ENCODE measurements at regions not wholly inside any gene's neighbourhood (a gene's known extent, or its start where the extent isn't known, plus 50 kb on each side); places are given as distances from the start of the nearest gene placed in this dataset.

DNA sequence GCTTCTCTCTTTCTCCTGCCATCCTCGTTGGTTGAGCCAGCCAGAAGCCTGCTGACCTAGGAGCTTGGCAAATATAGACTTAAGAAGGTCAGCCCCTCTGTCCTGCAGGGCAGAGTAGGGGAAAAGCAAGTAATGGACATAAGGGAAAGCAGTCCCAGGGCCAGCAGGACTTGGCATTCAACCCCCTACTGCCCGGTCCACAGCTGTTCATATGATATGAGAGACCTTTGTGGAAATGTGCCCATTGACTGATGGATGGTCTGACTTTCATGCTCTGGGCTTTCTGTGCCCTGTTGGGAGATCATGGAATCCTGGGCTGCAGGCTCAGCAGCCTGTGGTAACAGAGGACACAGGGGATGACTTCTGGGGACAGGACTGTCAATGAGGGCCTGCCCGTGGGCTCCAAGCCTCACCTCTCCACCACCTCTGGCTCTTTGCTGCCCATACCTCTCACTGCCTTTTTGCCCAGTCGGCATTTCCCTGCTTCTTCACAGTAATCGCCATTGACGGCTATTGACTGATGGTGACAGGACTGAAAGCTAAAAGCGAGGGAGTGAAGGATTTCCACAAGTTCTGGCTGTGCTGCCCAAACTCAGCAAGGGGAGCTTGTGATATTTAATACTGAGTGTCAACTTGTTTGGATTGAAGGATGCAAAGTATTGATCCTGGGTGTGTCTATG, 60.0 kb upstream of the NMNAT3 start:
- POLR2A ChIA-PET = no interaction called here

DNA sequence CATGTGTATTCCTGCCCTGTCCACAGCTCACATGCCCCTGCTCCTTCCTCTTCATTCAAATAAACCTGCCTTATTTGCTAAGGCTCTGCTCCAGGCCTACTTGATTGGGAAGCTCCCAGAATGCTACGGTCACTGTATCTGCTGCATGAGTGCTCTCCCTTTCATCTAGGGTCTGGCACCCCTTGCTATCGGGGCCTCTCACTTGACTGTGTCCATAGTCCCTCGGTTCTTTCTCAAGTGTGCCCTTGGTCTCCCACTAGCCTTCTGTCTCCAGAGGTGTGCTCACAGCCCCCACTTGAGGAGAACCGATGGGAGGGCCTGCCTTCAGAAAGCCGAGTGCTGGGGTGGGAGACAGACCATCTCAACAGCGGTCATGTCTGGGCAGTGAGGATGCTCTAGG, 57.4 kb upstream of the NMNAT3 start:
- CTCF ChIA-PET = no interaction called here
- POLR2A ChIA-PET = no interaction called here
- H3K27ac Mint-ChIP-seq = no peak overlapping the region
- H3K27me3 Mint-ChIP-seq = peaks cover 0 to 4% of the 10 kb centered on the region in 2 donors
- DNase-seq = no peak
- H3K36me3 Mint-ChIP-seq = no peaks in the 10 kb centered on the region
- H3K4me1 Mint-ChIP-seq = no peaks in the 10 kb centered on the region
- H3K9me3 ChIP-seq (ENCODE audit: low read length) = no peaks in the 10 kb centered on the region
- H3K4me1 ChIP-seq (ENCODE audit: insufficient read depth, low read length) = no peaks in the 10 kb centered on the region
- no peak overlapping the region for H3K27ac ChIP-seq (ENCODE audit: low read depth, low read length)
- H3K36me3 ChIP-seq (ENCODE audit: insufficient read depth, low read length) = no peaks in the 10 kb centered on the region
- no peak overlapping the region for H3K4me3 ChIP-seq (ENCODE audit: low read length)
- H3K4me3 Mint-ChIP-seq = no peak overlapping the region
- peaks cover 0 to 3% (median 0%) of the 10 kb centered on the region in 5 donors for H3K9me3 Mint-ChIP-seq
- H3K27me3 ChIP-seq (ENCODE audit: insufficient read depth, low read length, poor library complexity, severe bottlenecking) = no peaks in the 10 kb centered on the region

More for the DNA sequence above, 60.0 kb upstream of the NMNAT3 start:
- DNase-seq = no peak
- H3K27ac Mint-ChIP-seq = no peak overlapping the region
- no peak overlapping the region for H3K4me3 ChIP-seq (ENCODE audit: low read length)
- no peak overlapping the region for H3K4me3 Mint-ChIP-seq
- CTCF ChIA-PET = no interaction called here
- H3K9me3 ChIP-seq (ENCODE audit: low read length) = no peaks in the 10 kb centered on the region
- H3K9me3 Mint-ChIP-seq = peaks cover 0 to 3% (median 0%) of the 10 kb centered on the region in 5 donors
- H3K27ac ChIP-seq (ENCODE audit: low read depth, low read length) = no peak overlapping the region
- no peaks in the 10 kb centered on the region for H3K36me3 Mint-ChIP-seq
- H3K36me3 ChIP-seq (ENCODE audit: insufficient read depth, low read length) = no peaks in the 10 kb centered on the region
- H3K27me3 ChIP-seq (ENCODE audit: insufficient read depth, low read length, poor library complexity, severe bottlenecking) = no peaks in the 10 kb centered on the region
- no peaks in the 10 kb centered on the region for H3K4me1 Mint-ChIP-seq
- peaks cover 1 to 4% of the 10 kb centered on the region in 2 donors for H3K27me3 Mint-ChIP-seq
- H3K4me1 ChIP-seq (ENCODE audit: insufficient read depth, low read length) = no peaks in the 10 kb centered on the region

DNA sequence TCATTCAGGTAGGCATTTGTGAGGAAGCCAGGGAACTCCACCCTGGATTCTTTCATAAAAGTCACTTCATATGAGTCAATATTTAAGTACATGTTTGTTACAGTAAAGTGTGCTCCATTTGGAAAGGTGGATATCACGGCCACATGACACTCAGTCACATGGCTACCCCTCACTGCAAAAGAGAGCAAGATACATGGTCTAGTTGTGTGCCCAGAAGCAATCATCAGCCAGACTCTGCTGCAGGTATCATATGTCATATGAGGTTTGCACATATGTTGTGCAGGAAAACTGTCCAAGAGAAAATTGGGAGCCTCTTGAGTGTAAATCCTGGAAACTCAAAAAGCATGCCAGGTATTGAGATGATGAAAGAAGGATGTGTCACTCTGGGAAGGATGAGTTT, 55.0 kb upstream of the NMNAT3 start:
- Histone ChIP-seq H3K4me3 (ENCODE audit: low read length) (no peak overlapping the region), H3K27me3 (ENCODE audit: insufficient read depth, low read length, poor library complexity, severe bottlenecking) (no peaks in the 10 kb centered on the region), H3K4me1 (ENCODE audit: insufficient read depth, low read length) (no peaks in the 10 kb centered on the region), H3K9me3 (ENCODE audit: low read length) (no peaks in the 10 kb centered on the region), H3K36me3 (ENCODE audit: insufficient read depth, low read length) (no peaks in the 10 kb centered on the region), H3K27ac (ENCODE audit: low read depth, low read length) (no peak overlapping the region)
- Mint-ChIP-seq H3K4me3 (no peak overlapping the region), H3K27me3 (peaks cover 0 to 4% of the 10 kb centered on the region in 2 donors), H3K4me1 (no peaks in the 10 kb centered on the region), H3K36me3 (no peaks in the 10 kb centered on the region), H3K9me3 (peaks cover 0 to 4% (median 0%) of the 10 kb centered on the region in 5 donors), H3K27ac (no peak overlapping the region)
- ChIA-PET CTCF (no interaction called here), POLR2A (no interaction called here)
- DNase-seq = no peak

DNA sequence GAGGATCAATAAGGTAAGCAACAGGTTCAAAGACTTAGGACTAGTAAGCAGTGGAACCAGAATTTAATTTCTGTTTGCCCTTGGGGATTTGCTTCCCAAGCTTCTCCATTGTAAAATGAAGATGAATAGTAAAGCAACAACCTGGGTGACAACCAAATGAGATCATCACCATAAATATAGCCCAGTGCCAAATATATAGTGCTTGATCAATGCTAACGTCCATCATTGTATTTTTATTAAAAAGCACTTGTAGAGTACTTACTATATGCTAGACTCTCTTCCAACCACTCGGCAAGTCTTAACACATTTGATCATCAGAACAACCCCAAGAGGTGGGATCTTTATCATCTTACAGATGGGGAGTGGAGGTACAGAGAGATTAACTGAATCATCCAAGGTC, 51.5 kb upstream of the NMNAT3 start:
- no peak overlapping the region for H3K27ac Mint-ChIP-seq
- no peaks in the 10 kb centered on the region for H3K4me1 ChIP-seq (ENCODE audit: insufficient read depth, low read length)
- peaks cover 0 to 4% (median 0%) of the 10 kb centered on the region in 5 donors for H3K9me3 Mint-ChIP-seq
- no peak overlapping the region for H3K4me3 ChIP-seq (ENCODE audit: low read length)
- DNase-seq = no peak
- H3K27me3 Mint-ChIP-seq = peaks cover 1 to 4% of the 10 kb centered on the region in 2 donors
- CTCF ChIA-PET = no interaction called here
- H3K27me3 ChIP-seq (ENCODE audit: insufficient read depth, low read length, poor library complexity, severe bottlenecking) = no peaks in the 10 kb centered on the region
- H3K4me3 Mint-ChIP-seq = no peak overlapping the region
- POLR2A ChIA-PET = no interaction called here
- no peaks in the 10 kb centered on the region for H3K36me3 Mint-ChIP-seq
- H3K36me3 ChIP-seq (ENCODE audit: insufficient read depth, low read length) = no peaks in the 10 kb centered on the region
- H3K4me1 Mint-ChIP-seq = no peaks in the 10 kb centered on the region
- no peaks in the 10 kb centered on the region for H3K9me3 ChIP-seq (ENCODE audit: low read length)
- no peak overlapping the region for H3K27ac ChIP-seq (ENCODE audit: low read depth, low read length)

DNA sequence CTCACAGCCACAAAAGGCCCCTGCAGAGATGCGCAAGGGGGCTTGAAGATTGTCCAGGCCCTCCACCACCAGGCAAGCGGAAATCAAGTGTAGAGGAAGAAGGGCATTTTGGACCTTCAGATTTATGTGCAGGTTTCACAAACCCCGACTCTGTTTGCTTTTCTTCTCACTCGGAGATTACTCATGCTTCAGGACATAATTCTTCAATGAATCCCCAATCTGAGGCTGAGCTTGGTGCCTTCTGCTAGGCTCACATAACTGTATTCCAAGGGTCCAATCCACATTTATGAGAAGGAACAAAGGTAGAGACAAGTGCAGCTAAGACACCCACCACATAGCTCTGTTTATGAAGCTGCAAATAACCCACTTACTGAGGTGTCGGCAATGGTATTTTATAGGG, 50.6 kb upstream of the NMNAT3 start:
- no peaks in the 10 kb centered on the region for H3K4me1 Mint-ChIP-seq
- H3K27me3 ChIP-seq (ENCODE audit: insufficient read depth, low read length, poor library complexity, severe bottlenecking) = no peaks in the 10 kb centered on the region
- H3K4me3 Mint-ChIP-seq = no peak overlapping the region
- H3K27me3 Mint-ChIP-seq = peaks cover 1 to 4% of the 10 kb centered on the region in 2 donors
- ChIA-PET POLR2A (no interaction called here), CTCF (no interaction called here)
- no peak for DNase-seq
- no peak overlapping the region for H3K27ac Mint-ChIP-seq
- no peak overlapping the region for H3K27ac ChIP-seq (ENCODE audit: low read depth, low read length)
- no peaks in the 10 kb centered on the region for H3K9me3 ChIP-seq (ENCODE audit: low read length)
- H3K36me3 Mint-ChIP-seq = no peaks in the 10 kb centered on the region
- H3K36me3 ChIP-seq (ENCODE audit: insufficient read depth, low read length) = no peaks in the 10 kb centered on the region
- no peak overlapping the region for H3K4me3 ChIP-seq (ENCODE audit: low read length)
- H3K9me3 Mint-ChIP-seq = peaks cover 0 to 4% (median 0%) of the 10 kb centered on the region in 5 donors
- no peaks in the 10 kb centered on the region for H3K4me1 ChIP-seq (ENCODE audit: insufficient read depth, low read length)
